ENCODE measurements at regions not wholly inside any gene's neighbourhood (a gene's known extent, or its start where the extent isn't known, plus 50 kb on each side); places are given as distances from the start of the nearest gene placed in this dataset.

- intact Hi-C loops (cut with micrococcal nuclease): no loop called here
- H3K4me3 Mint-ChIP-seq: no peak overlapping the region
- H3K27me3 Mint-ChIP-seq: no peaks in the 10 kb centered on the region
- H3K36me3 Mint-ChIP-seq: no peaks in the 10 kb centered on the region
- no peak for DNase-seq
- ChIA-PET CTCF (no interaction called here), POLR2A (no interaction called here)
- no peak overlapping the region for H3K27ac Mint-ChIP-seq
- H3K4me1 Mint-ChIP-seq (ENCODE audit: low read depth): no peaks in the 10 kb centered on the region
- H3K9me3 Mint-ChIP-seq: peaks cover 4% of the 10 kb centered on the region
Measured at GRCh38 chr6:93567164-93567563, 147.8 kb upstream of the EPHA7 start.

- peaks cover 4% of the 10 kb centered on the region for H3K9me3 Mint-ChIP-seq
- ChIA-PET POLR2A (no interaction called here), CTCF (no interaction called here)
- no peaks in the 10 kb centered on the region for H3K27me3 Mint-ChIP-seq
- H3K36me3 Mint-ChIP-seq: no peaks in the 10 kb centered on the region
- intact Hi-C loops (cut with micrococcal nuclease): no loop called here
- no peak for DNase-seq
- no peak overlapping the region for H3K4me3 Mint-ChIP-seq
- H3K27ac Mint-ChIP-seq: no peak overlapping the region
- no peaks in the 10 kb centered on the region for H3K4me1 Mint-ChIP-seq (ENCODE audit: low read depth)
Measured at GRCh38 chr6:93566285-93566684, 146.9 kb upstream of the EPHA7 start.

GRCh38 chr6:93562582-93562981 lies 143.2 kb upstream of the EPHA7 start:
- intact Hi-C loops (cut with micrococcal nuclease): no loop called here
- peaks cover 4% of the 10 kb centered on the region for H3K9me3 Mint-ChIP-seq
- no peak overlapping the region for H3K27ac Mint-ChIP-seq
- ChIA-PET POLR2A (no interaction called here), CTCF (no interaction called here)
- H3K36me3 Mint-ChIP-seq: no peaks in the 10 kb centered on the region
- H3K4me1 Mint-ChIP-seq (ENCODE audit: low read depth): no peaks in the 10 kb centered on the region
- H3K27me3 Mint-ChIP-seq: no peaks in the 10 kb centered on the region
- no peak for DNase-seq
- no peak overlapping the region for H3K4me3 Mint-ChIP-seq

GRCh38 chr6:93555292-93555691 lies 135.9 kb upstream of the EPHA7 start:
- Mint-ChIP-seq H3K4me3 (no peak overlapping the region), H3K27ac (no peak overlapping the region), H3K9me3 (peaks cover 7% of the 10 kb centered on the region), H3K27me3 (no peaks in the 10 kb centered on the region), H3K4me1 (ENCODE audit: low read depth) (no peaks in the 10 kb centered on the region), H3K36me3 (no peaks in the 10 kb centered on the region)
- ChIA-PET POLR2A (no interaction called here), CTCF (no interaction called here)
- intact Hi-C loops (cut with micrococcal nuclease): no loop called here
- DNase-seq: no peak

GRCh38 chr6:93554018-93554417 lies 134.7 kb upstream of the EPHA7 start:
- H3K36me3 Mint-ChIP-seq: no peaks in the 10 kb centered on the region
- ChIA-PET CTCF (no interaction called here), POLR2A (no interaction called here)
- H3K4me1 Mint-ChIP-seq (ENCODE audit: low read depth): no peaks in the 10 kb centered on the region
- intact Hi-C loops (cut with micrococcal nuclease): no loop called here
- no peak overlapping the region for H3K27ac Mint-ChIP-seq
- DNase-seq: no peak
- peaks cover 7% of the 10 kb centered on the region for H3K9me3 Mint-ChIP-seq
- no peaks in the 10 kb centered on the region for H3K27me3 Mint-ChIP-seq
- H3K4me3 Mint-ChIP-seq: no peak overlapping the region

- Mint-ChIP-seq H3K4me3 (no peak overlapping the region), H3K4me1 (ENCODE audit: low read depth) (no peaks in the 10 kb centered on the region), H3K36me3 (no peaks in the 10 kb centered on the region), H3K27me3 (no peaks in the 10 kb centered on the region), H3K27ac (no peak overlapping the region), H3K9me3 (peaks cover 7% of the 10 kb centered on the region)
- intact Hi-C loops (cut with micrococcal nuclease): no loop called here
- no peak for DNase-seq
- CTCF ChIA-PET: no interaction called here
- POLR2A ChIA-PET: no interaction called here
Measured at GRCh38 chr6:93550551-93551276, 131.4 kb upstream of the EPHA7 start.

GRCh38 chr6:93549868-93550267 lies 130.5 kb upstream of the EPHA7 start:
- CTCF ChIA-PET: no interaction called here
- DNase-seq: no peak
- intact Hi-C loops (cut with micrococcal nuclease): no loop called here
- POLR2A ChIA-PET: no interaction called here
- Mint-ChIP-seq H3K27ac (no peak overlapping the region), H3K36me3 (no peaks in the 10 kb centered on the region), H3K4me3 (no peak overlapping the region), H3K4me1 (ENCODE audit: low read depth) (no peaks in the 10 kb centered on the region), H3K27me3 (no peaks in the 10 kb centered on the region), H3K9me3 (peaks cover 13% of the 10 kb centered on the region)

- ChIA-PET CTCF (no interaction called here), POLR2A (no interaction called here)
- Mint-ChIP-seq H3K27me3 (no peaks in the 10 kb centered on the region), H3K36me3 (no peaks in the 10 kb centered on the region), H3K4me1 (ENCODE audit: low read depth) (no peaks in the 10 kb centered on the region), H3K9me3 (no peaks in the 10 kb centered on the region), H3K27ac (no peak overlapping the region), H3K4me3 (no peak overlapping the region)
- DNase-seq: no peak
- intact Hi-C loops (cut with micrococcal nuclease): no loop called here
Measured at GRCh38 chr6:93524671-93525451, 105.5 kb upstream of the EPHA7 start.

- Mint-ChIP-seq H3K4me1 (ENCODE audit: low read depth) (no peaks in the 10 kb centered on the region), H3K27me3 (no peaks in the 10 kb centered on the region), H3K4me3 (no peak overlapping the region), H3K27ac (no peak overlapping the region), H3K9me3 (peaks cover 5% of the 10 kb centered on the region), H3K36me3 (no peaks in the 10 kb centered on the region)
- DNase-seq: no peak
- POLR2A ChIA-PET: no interaction called here
- intact Hi-C loops (cut with micrococcal nuclease): no loop called here
- CTCF ChIA-PET: no interaction called here
Measured at GRCh38 chr6:93523365-93523764, 104.0 kb upstream of the EPHA7 start.

- Mint-ChIP-seq H3K27me3 (no peaks in the 10 kb centered on the region), H3K36me3 (no peaks in the 10 kb centered on the region), H3K4me1 (ENCODE audit: low read depth) (no peaks in the 10 kb centered on the region), H3K27ac (no peak overlapping the region), H3K4me3 (no peak overlapping the region), H3K9me3 (peaks cover 5% of the 10 kb centered on the region)
- intact Hi-C loops (cut with micrococcal nuclease): no loop called here
- no peak for DNase-seq
- CTCF ChIA-PET: no interaction called here
- POLR2A ChIA-PET: no interaction called here
Measured at GRCh38 chr6:93516441-93516840, 97.1 kb upstream of the EPHA7 start.

- Mint-ChIP-seq H3K9me3 (peaks cover 11% of the 10 kb centered on the region), H3K4me1 (ENCODE audit: low read depth) (no peaks in the 10 kb centered on the region), H3K36me3 (no peaks in the 10 kb centered on the region), H3K27me3 (no peaks in the 10 kb centered on the region), H3K27ac (no peak overlapping the region), H3K4me3 (no peak overlapping the region)
- CTCF ChIA-PET: no interaction called here
- no peak for DNase-seq
- POLR2A ChIA-PET: no interaction called here
- intact Hi-C loops (cut with micrococcal nuclease): no loop called here
Measured at GRCh38 chr6:93515736-93516135, 96.4 kb upstream of the EPHA7 start.

GRCh38 chr6:93498713-93499112 lies 79.4 kb upstream of the EPHA7 start:
- intact Hi-C loops (cut with micrococcal nuclease): no loop called here
- Mint-ChIP-seq H3K9me3 (peaks cover 12% of the 10 kb centered on the region), H3K4me3 (no peak overlapping the region), H3K27me3 (no peaks in the 10 kb centered on the region), H3K4me1 (ENCODE audit: low read depth) (no peaks in the 10 kb centered on the region), H3K36me3 (no peaks in the 10 kb centered on the region), H3K27ac (no peak overlapping the region)
- POLR2A ChIA-PET: no interaction called here
- CTCF ChIA-PET: no interaction called here
- DNase-seq: no peak

- Mint-ChIP-seq H3K4me1 (ENCODE audit: low read depth) (no peaks in the 10 kb centered on the region), H3K36me3 (no peaks in the 10 kb centered on the region), H3K27ac (no peak overlapping the region), H3K9me3 (peaks cover 11% of the 10 kb centered on the region), H3K27me3 (no peaks in the 10 kb centered on the region), H3K4me3 (no peak overlapping the region)
- intact Hi-C loops (cut with micrococcal nuclease): no loop called here
- no peak for DNase-seq
- CTCF ChIA-PET: no interaction called here
- POLR2A ChIA-PET: no interaction called here
Measured at GRCh38 chr6:93496548-93496947, 77.2 kb upstream of the EPHA7 start.

Data from activated CD4-positive, alpha-beta memory T cell treated with anti-CD3 and anti-CD28 coated beads for 36 hours (primary cell).